A549 (cell line): ENCODE measurements at regions not wholly inside any gene's neighbourhood (a gene's known extent, or its start where the extent isn't known, plus 50 kb on each side); places are given as distances from the start of the nearest gene placed in this dataset.

Experiments used
- CTCF ChIP-seq: fragments of >200 bp; sonication (Bioruptor Twin); formaldehyde crosslinking; IDR thresholded peaks from 3 replicates; pipeline ENCODE4 v1.5.1; 2016
- NR3C1 ChIP-seq: fragments of >200 bp; sonication (Bioruptor Twin); formaldehyde crosslinking; IDR thresholded peaks from 3 replicates; pipeline ENCODE4 v1.6.1; 2017
- POLR2A ChIP-seq: IDR thresholded peaks from 2 replicates; pipeline ENCODE4 v1.6.1; 2012; ENCODE audit warnings: mild to moderate bottlenecking, low read length
- RAD21 ChIP-seq, 2 experiments: fragments of >200 bp in 1 of 2; sonication (Bioruptor Twin) in 1 of 2; formaldehyde crosslinking in 1 of 2; IDR thresholded peaks in 1 of 2; conservative IDR thresholded peaks in 1 of 2; 2 replicates in 1 of 2; 3 replicates in 1 of 2; pipeline ENCODE4 v1.6.1; 2012 to 2018; ENCODE audit warnings: inconsistent platforms in 1 of 2
- TFCP2L1 ChIP-seq: fragments of 250-450 bp; sonication (Bioruptor Pico); IDR thresholded peaks from 2 replicates; pipeline ENCODE4 v1.5.0; 2021; ENCODE audit warnings: mild to moderate bottlenecking
- USF2 ChIP-seq: fragments of 450-650 bp; IDR thresholded peaks from 2 replicates; pipeline ENCODE4 v1.6.1; 2014; ENCODE audit warnings: antibody characterized with exemption
- ZC3H11A ChIP-seq: fragments of 450-650 bp; IDR thresholded peaks from 2 replicates; pipeline ENCODE4 v1.6.1; 2014; ENCODE audit warnings: antibody characterized with exemption, mild to moderate bottlenecking

- TF ChIP-seq CTCF (no peak), RAD21 (conservative IDR thresholded peaks at IDR 0.05 in 1 of 2, IDR thresholded peaks at IDR 0.05 in 1 of 2) (no peak), TFCP2L1 (CRISPR knock-in tag) (no peak), NR3C1 (no peak), USF2 (no peak), ZC3H11A (no peak), POLR2A (no peak)
Measured at GRCh38 chr5:104053353-104053649, 490.7 kb upstream of the NUDT12 start.
